ENCODE measurements at regions not wholly inside any gene's neighbourhood (a gene's known extent, or its start where the extent isn't known, plus 50 kb on each side); places are given as distances from the start of the nearest gene placed in this dataset.

GRCh38 chr4:32499171-32499570 is 1779.0 kb downstream of the PCDH7 start:
- no peak for TF ChIP-seq TAF1 (IDR thresholded peaks at IDR 0.05; ENCODE audit: borderline replicate concordance, low read depth, low read length)
- no peak for TF ChIP-seq POLR2A (IDR thresholded peaks at IDR 0.05; ENCODE audit: low read depth, low read length)
